Activated CD8-positive, alpha-beta memory T cell treated with anti-CD3 and anti-CD28 coated beads for 24 hours (primary cell): ENCODE measurements at regions not wholly inside any gene's neighbourhood (a gene's known extent, or its start where the extent isn't known, plus 50 kb on each side); places are given as distances from the start of the nearest gene placed in this dataset.

Source experiments
- DNase-seq: peaks from one replicate; pipeline ENCODE4 v3.0.0-alpha.2; 2020

- DNase-seq, result no peak
These were observed 687.4 kb downstream of the DIAPH3 start for GRCh38 chr13:59476366-59476765.

GRCh38 chr13:59477011-59477410 lies 686.7 kb downstream of the DIAPH3 start:
- no peak for DNase-seq

- no peak for DNase-seq
These were observed 684.8 kb downstream of the DIAPH3 start for GRCh38 chr13:59478908-59479307.

GRCh38 chr13:59479629-59480028 lies 684.1 kb downstream of the DIAPH3 start:
- no peak for DNase-seq

GRCh38 chr13:59480396-59481259 lies 683.1 kb downstream of the DIAPH3 start:
- DNase-seq, result no peak

- no peak for DNase-seq
These were observed 680.1 kb downstream of the DIAPH3 start for GRCh38 chr13:59483501-59484145.

GRCh38 chr13:59487883-59488282 lies 675.8 kb downstream of the DIAPH3 start:
- DNase-seq, result no peak

- no peak for DNase-seq
These were observed 675.3 kb downstream of the DIAPH3 start for GRCh38 chr13:59488436-59488835.

GRCh38 chr13:59490651-59491050 lies 673.1 kb downstream of the DIAPH3 start:
- no peak for DNase-seq

- no peak for DNase-seq
These were observed 671.6 kb downstream of the DIAPH3 start for GRCh38 chr13:59492030-59492636.

GRCh38 chr13:59493436-59493965 lies 670.2 kb downstream of the DIAPH3 start:
- no peak for DNase-seq

- no peak for DNase-seq
These were observed 669.6 kb downstream of the DIAPH3 start for GRCh38 chr13:59494151-59494550.

- DNase-seq, result no peak
These were observed 669.2 kb downstream of the DIAPH3 start for GRCh38 chr13:59494560-59494970.

- no peak for DNase-seq
These were observed 668.4 kb downstream of the DIAPH3 start for GRCh38 chr13:59495299-59495698.

GRCh38 chr13:59495936-59496512 lies 667.7 kb downstream of the DIAPH3 start:
- DNase-seq, result no peak

- DNase-seq, result no peak
These were observed 666.0 kb downstream of the DIAPH3 start for GRCh38 chr13:59497621-59498247.

GRCh38 chr13:59501004-59501403 lies 662.7 kb downstream of the DIAPH3 start:
- DNase-seq, result no peak

- no peak for DNase-seq
These were observed 659.3 kb downstream of the DIAPH3 start for GRCh38 chr13:59504407-59504806.

GRCh38 chr13:59510386-59510785 lies 653.3 kb downstream of the DIAPH3 start:
- DNase-seq, result no peak

GRCh38 chr13:59513686-59514085 lies 650.0 kb downstream of the DIAPH3 start:
- no peak for DNase-seq

GRCh38 chr13:59514316-59514715 lies 649.4 kb downstream of the DIAPH3 start:
- DNase-seq, result no peak

- DNase-seq, result no peak
These were observed 643.9 kb downstream of the DIAPH3 start for GRCh38 chr13:59519819-59520218.

- no peak for DNase-seq
These were observed 642.2 kb downstream of the DIAPH3 start for GRCh38 chr13:59521549-59521948.
